22Rv1 (cell line): ENCODE measurements at regions not wholly inside any gene's neighbourhood (a gene's known extent, or its start where the extent isn't known, plus 50 kb on each side); places are given as distances from the start of the nearest gene placed in this dataset.

Source experiments
- ZFX ChIP-seq: fragments of 450-650 bp; IDR thresholded peaks from 2 replicates; pipeline ENCODE4 v1.6.1; 2017; ENCODE audit warnings: antibody characterized with exemption, borderline replicate concordance
- TF ChIP-seq, protein P1 (sequence below): fragments of 450-650 bp; IDR thresholded peaks from 2 replicates; pipeline ENCODE4 v1.5.1; 2017; ENCODE audit warnings: mild to moderate bottlenecking

GRCh38 chr10:36538953-36539586 is 586.3 kb upstream of the ANKRD30A start:
- TF ChIP-seq, protein P1, sequence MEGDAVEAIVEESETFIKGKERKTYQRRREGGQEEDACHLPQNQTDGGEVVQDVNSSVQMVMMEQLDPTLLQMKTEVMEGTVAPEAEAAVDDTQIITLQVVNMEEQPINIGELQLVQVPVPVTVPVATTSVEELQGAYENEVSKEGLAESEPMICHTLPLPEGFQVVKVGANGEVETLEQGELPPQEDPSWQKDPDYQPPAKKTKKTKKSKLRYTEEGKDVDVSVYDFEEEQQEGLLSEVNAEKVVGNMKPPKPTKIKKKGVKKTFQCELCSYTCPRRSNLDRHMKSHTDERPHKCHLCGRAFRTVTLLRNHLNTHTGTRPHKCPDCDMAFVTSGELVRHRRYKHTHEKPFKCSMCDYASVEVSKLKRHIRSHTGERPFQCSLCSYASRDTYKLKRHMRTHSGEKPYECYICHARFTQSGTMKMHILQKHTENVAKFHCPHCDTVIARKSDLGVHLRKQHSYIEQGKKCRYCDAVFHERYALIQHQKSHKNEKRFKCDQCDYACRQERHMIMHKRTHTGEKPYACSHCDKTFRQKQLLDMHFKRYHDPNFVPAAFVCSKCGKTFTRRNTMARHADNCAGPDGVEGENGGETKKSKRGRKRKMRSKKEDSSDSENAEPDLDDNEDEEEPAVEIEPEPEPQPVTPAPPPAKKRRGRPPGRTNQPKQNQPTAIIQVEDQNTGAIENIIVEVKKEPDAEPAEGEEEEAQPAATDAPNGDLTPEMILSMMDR: no peak
- no peak for TF ChIP-seq ZFX
